GM19468 (cell line): ENCODE measurements at regions not wholly inside any gene's neighbourhood (a gene's known extent, or its start where the extent isn't known, plus 50 kb on each side); places are given as distances from the start of the nearest gene placed in this dataset.
"Not testable (repeated sequence)": the region's sequence is repeated elsewhere in the genome, so short reads cannot be mapped to it uniquely, and the experiment has no call there.

Experiments used
- ATAC-seq: cut with Tn5 transposase; IDR thresholded peaks from one replicate; pipeline ENCODE4 v1.9.1; 2021; ENCODE audit warnings: mild to moderate bottlenecking, moderate library complexity, moderate number of reproducible peaks; ENCODE audit not compliant: unreplicated experiment; ENCODE audit errors: extremely low read depth

DNA sequence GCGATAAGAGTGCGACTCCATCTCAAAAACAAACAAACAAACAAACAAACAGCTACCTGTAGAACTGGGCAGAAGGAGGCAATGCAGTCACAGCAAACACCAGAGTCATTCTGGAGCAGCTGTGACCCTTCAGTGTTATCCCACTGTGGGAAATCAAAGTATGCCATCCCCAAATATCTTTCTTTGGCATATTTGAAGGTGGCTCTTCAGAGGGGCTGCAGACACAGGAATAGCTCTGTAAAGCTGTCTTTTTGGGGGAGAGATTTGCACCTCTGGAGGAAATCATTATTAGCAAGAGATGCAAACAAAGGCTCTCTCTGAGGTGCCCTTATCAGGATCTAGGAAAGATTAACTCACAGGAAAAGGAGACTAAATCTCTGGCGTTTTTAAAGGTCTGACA, 98.5 kb upstream of the XPO1 start:
- no peak for ATAC-seq

DNA sequence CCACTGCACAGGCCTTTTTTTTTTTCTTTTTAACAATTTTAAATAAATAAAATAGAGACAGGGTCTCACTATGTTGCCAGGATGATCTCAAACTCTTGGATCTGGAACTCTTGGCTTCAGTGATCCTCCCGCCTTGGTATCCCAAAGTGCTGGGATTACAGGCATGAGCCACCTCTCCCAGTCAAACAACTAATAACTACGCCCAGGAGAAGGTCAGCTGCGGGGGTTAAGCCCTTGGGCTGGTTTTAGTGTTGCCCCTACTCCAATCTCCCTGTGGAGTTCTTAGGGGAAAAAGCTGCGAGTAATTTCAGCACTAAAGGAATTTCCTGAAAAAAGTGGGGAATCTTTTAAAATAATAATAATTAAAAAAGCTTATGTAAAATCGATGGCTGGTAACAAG, 96.4 kb upstream of the XPO1 start:
- no peak for ATAC-seq

DNA sequence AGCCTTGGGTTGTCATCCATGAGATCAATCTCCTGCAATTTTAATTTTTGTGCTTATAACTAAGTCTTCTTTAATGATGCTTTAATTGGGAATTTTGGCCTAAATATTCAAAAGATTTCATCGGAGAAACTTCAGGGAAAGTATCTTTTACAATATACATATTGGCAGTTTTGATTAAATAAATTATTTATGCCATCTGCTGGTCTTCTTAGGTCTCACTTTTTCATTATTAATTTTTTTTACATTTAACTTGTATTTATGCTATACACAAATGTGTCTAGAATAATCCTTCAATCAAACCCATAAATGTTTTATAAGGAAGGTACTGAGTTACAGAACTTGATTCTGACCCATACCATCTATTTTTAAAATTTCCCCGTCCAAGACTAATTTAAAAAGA, 95.1 kb upstream of the XPO1 start:
- no peak for ATAC-seq

GRCh38 chr2:61632276-61633169, 94.4 kb upstream of the XPO1 start:
- no peak for ATAC-seq

GRCh38 chr2:61631321-61631720, 93.2 kb upstream of the XPO1 start:
- no peak for ATAC-seq

- ATAC-seq: no peak
Measured at GRCh38 chr2:61626827-61627226, 88.7 kb upstream of the XPO1 start.

DNA sequence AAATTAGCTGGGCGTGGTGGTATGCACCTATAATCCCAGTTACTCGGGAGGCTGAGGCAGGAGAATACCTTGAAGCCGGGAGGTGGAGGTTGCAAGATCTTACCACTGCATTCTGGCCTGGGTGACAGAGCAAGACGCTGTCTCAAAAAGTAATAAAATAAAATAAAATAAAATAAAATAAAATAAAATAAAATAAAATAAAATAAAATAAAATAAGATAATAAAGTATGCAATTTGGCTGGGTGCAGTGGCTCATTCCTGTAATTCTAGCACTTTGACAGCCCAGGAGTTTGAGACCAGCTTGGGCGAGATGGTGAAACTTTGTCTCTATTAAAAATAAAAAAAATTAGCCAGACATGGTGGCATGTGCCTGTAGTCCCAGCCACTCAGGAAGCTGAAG, 85.6 kb upstream of the XPO1 start:
- no peak for ATAC-seq

- ATAC-seq: no peak
Measured at GRCh38 chr2:61620244-61621159, 82.3 kb upstream of the XPO1 start.

GRCh38 chr2:61619561-61619960, 81.4 kb upstream of the XPO1 start:
- no peak for ATAC-seq

DNA sequence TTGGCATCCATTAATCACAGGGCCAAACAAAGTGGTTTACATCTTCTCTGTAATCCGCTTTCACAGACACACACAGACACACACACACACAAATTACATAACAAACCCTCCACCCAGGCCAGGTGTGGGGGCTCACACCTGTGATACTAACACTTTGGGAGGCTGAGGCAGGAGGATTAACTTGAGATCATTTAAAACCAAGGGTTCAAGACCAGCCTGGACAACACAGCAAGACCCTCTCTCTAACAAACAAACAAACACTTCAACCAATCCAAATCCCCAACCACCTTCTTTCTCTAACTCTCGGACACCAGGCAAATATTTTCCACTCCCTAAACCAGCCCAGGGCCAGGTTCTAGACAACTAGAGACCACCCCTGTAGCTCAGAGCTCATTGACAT, 79.5 kb upstream of the XPO1 start:
- ATAC-seq: no peak

GRCh38 chr2:61605245-61605644, 67.1 kb upstream of the XPO1 start:
- no peak for ATAC-seq

DNA sequence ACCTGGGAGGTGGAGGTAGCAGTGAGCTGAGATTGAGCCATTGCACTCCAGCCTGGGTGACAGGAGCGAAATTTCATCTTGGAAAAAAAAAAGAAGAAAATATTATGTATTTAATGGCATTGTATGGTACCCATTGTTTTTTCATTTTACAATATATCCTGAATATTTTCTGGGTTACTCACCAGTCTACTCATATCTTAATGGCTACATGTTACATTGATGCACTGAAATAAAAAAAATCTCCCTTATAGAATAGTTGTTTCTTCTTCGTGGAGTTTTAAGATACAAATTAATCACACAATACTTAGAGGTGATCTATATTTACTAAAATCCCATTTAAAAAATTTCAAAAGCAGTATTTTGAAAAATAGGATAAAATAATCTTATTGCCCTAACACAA, 66.3 kb upstream of the XPO1 start:
- no peak for ATAC-seq

DNA sequence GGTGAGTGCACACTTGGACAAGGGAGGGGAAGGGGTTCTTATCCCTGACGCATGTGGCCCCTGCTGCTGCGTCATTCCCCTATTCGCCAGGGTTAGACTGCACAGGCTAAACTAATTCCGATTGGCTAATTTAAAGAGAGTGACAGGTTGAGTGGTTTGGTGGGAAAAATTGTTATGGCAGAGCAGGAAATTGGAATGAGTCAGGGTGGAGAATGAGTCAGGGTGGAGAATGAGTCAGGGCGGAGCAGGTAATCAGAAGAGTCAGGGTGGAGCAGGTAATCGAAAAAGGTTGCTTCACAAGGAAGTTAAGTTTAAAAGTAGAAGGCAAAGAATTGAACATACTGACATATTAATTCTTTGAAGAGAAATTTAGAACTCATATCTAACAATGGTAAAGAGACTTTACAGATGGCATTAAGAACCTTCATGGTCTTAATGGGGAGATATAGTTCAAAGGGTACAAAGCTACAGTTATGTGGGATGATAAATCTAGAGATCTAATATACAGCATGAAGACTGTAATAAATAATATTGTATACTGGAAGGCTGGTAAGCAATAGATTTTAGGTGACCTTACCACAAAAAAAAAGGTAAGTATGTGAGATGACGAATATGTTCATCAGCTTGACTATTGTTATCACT, 60.5 kb upstream of the XPO1 start:
- ATAC-seq: not testable (repeated sequence)

- no peak for ATAC-seq
Measured at GRCh38 chr2:61597300-61598289, 59.4 kb upstream of the XPO1 start.

- ATAC-seq: not testable (repeated sequence)
Measured at GRCh38 chr2:61594201-61594600, 56.0 kb upstream of the XPO1 start.

DNA sequence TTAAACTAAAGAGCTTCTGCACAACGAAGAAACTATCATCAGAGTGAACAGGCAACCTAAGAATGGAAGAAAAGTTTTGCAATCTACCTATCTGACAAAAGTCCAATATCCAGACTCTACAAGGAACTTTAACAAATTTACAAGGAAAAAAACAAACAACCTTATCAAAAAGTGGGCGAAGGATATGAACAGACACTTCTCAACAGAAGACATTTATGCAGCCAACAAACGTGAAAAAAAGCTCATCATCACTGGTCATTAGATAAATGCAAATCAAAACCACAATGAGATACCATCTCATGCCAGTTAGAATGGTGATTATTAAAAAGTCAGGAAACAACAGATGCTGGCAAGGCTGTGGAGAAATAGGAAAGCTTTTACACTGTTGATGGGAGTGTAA, 55.5 kb upstream of the XPO1 start:
- ATAC-seq: not testable (repeated sequence)

GRCh38 chr2:61590214-61590613, 52.1 kb upstream of the XPO1 start:
- no peak for ATAC-seq

DNA sequence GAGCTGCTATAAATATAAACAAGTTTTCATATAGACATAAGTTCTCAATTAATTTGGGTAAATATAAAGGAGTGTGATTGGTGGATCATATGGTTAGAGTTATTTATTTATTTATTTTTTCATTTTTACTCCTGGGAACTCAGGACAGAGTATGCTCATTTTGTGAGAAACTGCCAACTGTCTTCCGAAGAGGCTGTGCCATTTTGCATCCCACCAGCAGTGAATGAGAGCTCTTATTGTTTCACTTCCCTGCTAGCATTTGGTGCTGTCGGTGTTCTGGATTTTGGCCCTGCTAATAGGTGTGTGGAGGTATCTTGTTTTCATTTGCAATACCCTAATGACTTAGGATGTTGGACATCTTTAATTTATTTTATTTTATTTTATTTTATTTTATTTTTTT, 50.4 kb upstream of the XPO1 start:
- no peak for ATAC-seq
